EH (cell line): ENCODE measurements at regions not wholly inside any gene's neighbourhood (a gene's known extent, or its start where the extent isn't known, plus 50 kb on each side); places are given as distances from the start of the nearest gene placed in this dataset.
"Not testable (repeated sequence)": the region's sequence is repeated elsewhere in the genome, so short reads cannot be mapped to it uniquely, and the experiment has no call there.

Experiments
- DNase-seq: peaks from one replicate; pipeline ENCODE4 v3.0.0-alpha.2; 2015; ENCODE audit warnings: low read depth

GRCh38 chr2:131738996-131739434, 211.3 kb downstream of the CCDC74A start:
- DNase-seq: not testable (repeated sequence)

GRCh38 chr2:131753640-131754561, 226.2 kb downstream of the CCDC74A start:
- DNase-seq: no peak

DNA sequence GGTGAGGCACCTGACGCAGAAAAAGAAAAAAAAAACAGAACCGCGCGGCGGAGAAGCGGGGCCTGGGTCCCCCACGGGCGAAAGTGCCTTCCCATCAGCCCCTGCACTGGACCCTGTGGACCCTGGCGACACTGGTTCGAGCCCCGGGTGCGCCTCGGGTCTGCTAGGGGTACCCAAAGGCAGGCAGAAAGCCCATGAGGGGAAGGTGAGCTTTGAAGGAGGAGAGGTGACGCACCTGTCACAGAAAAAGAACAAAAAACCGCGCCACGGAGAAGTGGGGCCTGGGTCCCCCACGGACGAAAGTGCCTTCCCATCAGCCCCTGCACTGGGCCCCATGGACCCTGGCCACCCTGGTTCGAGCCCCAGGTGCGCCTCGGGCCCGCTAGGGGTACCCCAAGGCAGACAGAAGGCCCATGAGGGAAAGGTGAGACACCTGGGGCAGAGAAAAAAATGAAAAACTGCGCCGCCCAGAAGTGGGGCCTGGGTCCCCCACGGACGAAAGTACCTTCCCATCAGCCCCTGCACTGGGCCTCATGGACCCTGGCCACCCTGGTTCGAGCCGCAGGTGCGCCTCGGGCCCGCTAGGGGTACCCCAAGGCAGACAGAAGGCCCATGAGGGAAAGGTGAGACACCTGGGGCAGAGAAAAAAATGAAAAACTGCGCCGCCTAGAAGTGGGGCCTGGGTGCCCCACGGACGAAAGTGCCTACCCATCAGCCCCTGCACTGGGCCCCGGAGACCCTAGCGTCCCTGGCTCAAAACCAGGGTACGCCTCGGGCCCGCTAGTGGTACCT, 227.4 kb downstream of the CCDC74A start:
- DNase-seq: no peak

- no peak for DNase-seq
Observed at GRCh38 chr2:131756141-131756907, 228.6 kb downstream of the CCDC74A start.

- not testable (repeated sequence) for DNase-seq
Observed at GRCh38 chr2:131758941-131759340, 231.3 kb downstream of the CCDC74A start.

DNA sequence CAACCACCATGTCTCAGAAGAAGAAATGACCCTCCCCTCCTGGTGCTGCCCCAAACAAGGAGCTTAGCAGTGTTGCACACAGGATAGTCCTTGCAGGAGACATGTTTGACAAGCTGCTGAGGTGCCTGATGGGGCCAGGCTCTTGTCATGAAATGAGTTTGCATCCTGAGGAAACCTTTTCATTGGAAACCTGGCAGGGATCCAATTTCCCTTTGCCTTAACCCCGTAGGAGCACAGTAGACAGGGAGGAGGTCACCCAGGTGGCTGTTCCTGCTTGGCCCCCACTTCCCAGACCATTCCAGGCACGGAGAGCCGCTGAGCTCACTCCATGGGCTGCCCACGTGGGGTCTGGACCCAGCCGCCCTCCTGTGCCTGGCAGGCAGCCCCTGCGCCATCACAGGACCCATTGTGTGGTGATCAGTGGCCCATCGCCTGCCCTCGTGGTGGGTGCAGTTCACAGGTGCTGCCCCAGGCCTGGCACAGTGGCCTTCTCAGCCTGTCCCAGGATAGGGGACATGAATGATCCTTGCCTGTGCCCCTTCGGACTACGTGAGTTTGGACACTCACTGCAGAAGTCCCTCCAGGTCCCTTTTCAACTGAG, 247.4 kb downstream of the CCDC74A start:
- not testable (repeated sequence) for DNase-seq

- DNase-seq: not testable (repeated sequence)
Observed at GRCh38 chr2:131775903-131776506, 248.3 kb downstream of the CCDC74A start.

DNA sequence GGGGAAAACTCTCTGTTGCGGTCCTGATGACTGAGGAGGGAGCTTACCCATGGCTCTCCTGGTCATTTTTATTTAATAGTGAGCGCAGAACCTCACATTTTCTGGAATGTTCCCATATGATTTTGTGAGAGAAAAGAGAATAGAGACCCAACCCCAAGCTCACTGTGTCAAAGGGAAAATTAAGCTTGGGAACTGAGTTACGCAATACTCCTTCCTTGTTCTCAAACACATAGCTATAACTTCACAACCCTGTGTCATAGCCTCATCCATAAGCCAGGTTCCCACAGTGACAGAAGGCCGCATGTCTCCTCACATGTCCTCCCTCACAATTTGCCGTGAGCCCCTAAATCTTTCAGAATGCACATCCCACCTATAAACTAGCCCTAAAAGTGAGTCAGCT, 252.8 kb downstream of the CCDC74A start:
- not testable (repeated sequence) for DNase-seq

GRCh38 chr2:131801210-131801744, 273.6 kb downstream of the CCDC74A start:
- no peak for DNase-seq

DNA sequence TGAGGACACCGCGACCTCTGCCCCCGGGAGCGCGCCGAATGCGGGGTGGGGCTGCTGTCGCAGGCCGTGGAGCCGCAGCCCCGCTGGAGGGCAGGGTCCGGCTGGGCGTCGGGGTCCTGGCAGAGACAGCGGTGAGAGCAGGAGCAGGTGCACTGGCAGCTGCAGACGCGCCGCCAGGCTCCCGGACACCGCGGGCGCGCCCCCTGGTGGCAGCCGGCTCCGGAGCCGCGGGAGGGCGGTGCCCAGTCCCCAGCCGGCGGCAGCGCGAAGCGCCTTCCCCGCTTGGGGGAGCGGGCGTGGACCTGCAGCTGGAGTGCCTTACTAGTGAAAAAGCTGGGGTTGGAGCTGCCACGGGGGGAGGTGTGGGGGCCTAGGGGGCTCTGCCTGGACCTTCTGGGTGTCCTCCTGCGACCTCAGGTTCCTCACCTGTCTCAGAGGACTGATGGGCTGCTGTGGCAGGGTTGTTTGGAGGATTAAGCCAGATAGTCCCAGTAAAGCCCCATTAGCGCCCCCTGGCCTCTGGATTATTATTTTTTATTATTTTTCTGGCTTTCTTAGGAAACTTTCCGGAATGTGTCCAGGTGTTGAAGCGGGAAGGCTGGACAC, 274.2 kb downstream of the CCDC74A start:
- peak; percentile 63 for DNase-seq

DNA sequence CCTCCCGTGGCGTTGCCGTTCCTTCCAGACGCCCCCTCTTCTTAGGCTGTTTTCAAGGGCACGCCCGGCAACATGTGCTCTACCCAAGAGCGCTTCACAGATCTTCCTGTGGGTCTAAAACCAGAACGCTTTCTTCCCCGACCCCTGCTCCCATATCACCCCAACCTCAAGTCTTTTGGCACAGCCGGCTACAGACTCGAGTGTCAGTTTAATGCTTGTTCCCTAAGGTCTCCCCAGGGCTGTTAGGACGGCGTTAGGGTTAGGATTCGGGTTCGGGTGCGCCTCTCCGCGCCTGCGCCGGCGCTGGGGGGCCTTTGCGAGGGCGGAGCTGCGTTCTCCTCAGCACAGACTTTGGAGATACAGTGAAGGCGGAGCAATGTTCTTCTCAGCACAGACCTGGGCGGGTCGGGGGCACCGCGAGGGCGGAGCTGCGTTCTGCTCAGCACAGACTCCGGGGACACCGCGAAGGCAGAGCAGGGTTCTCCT, 274.7 kb downstream of the CCDC74A start:
- peak; percentile 24 for DNase-seq

DNA sequence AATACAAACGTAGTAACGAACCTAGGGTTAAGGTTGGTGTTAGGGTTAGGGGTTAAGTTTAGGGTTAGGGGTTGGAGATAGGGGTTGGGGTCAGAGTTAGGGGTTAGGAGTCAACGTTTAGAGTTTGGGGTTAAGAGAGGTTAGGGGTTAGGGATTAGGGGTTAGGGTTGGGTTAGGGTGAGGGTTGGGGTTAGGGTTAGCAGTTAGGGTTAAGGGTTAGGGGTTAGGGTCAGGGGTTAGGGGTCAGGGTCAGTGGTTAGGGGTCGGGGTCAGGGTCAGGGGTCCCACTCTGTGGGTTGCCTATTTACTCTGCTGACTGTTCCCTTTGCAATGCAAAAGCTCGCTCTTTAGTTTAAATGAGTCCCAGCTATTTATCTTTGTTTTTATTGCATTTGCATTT, 275.5 kb downstream of the CCDC74A start:
- not testable (repeated sequence) for DNase-seq

- DNase-seq: not testable (repeated sequence)
Observed at GRCh38 chr2:131812605-131813004, 284.9 kb downstream of the CCDC74A start.

- not testable (repeated sequence) for DNase-seq
Observed at GRCh38 chr2:131813378-131813777, 285.7 kb downstream of the CCDC74A start.

- not testable (repeated sequence) for DNase-seq
Observed at GRCh38 chr2:131818267-131818973, 290.7 kb downstream of the CCDC74A start.

DNA sequence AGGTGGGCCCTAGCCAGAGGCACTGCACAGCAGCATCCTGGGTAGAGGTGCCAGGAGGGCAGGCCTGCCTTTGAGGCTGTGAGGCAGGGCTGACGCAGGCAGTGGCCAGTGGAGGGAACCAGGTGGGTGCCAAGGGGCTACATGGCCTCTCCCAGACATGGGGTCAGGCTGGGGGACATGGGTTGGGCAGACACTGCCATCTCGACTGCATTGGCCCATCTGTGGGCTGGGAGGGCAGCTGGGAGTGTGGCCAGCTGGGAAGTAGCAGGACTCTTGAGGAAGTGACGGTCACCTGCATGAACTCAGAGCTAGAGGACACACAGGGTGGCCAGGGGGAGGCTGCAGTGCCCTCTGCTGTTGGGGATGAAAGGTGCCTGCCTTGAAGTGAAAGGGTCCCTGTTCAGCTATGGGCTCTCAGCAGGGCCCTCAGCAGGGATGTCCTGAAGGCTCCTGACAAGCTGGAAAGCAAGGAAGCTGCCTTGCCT, 294.6 kb downstream of the CCDC74A start:
- DNase-seq: not testable (repeated sequence)

DNA sequence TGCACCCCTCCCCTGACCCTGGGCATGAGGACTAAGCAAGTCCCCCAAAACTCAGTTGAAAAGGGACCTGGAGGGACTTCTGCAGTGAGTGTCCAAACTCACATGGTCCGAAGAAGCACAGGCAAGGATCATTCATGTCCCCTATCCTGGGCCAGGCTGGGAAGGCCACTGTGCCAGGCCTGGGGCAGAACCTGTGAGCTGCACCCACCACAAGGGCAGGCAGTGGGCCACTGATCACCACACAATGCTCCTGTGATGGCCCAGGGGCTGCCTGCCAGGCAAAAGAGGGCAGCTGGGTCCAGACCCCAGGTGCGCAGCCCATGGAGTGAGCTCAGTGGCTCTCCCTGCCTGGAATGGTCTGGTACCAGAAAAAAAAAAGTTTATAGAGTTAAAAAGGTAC, 295.4 kb downstream of the CCDC74A start:
- not testable (repeated sequence) for DNase-seq

DNA sequence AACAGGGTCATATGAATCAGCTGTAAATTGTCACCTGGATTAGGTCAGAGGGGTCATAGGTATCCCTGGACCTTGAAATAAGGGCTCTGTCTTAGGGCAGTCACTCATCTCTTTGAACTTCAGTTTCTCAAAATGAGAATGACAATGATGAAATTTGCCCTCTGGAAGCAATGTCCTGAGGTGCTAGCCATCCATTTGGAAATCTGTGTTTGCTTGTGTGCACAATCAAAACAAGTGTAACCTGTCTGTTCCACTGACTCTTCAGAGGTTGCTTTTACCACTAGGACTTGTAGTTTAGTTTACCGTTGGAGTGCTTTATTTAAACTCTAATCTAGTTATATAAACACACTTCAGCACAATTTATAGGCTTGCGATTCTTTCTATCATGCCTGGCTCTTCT, 297.3 kb downstream of the CCDC74A start:
- not testable (repeated sequence) for DNase-seq

DNA sequence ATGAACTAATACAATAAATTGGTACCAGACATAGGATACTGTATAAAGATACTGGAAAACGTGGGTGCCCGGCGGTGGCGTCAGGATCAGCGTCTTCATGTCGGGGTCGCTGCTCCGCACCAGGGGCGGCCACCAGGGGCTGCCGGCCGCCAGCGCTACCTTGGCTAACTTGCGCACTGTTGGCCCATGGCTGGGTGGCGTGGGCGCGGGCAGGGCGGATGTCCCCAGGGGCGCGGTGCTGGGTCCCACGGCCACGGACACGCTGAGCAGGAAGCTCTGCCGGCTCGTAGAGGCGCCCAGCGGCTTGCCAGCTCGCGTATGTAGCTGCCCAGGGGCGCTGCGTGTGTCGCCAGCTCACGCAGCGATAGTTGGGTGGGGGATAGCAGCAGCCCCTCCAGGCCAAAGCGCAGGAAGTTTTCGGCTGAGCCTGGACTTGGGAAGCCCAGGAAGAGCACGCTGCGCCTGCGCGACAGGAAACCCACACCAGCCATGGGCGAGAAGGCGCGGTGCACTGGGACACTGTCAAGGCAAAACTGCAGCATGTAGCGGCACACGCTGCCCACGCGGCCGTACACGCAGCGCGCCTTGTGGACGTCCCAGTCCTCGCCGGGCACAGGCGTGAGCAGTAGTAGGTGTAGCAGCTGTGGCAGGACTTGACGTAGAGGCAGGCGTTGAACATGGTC, 299.9 kb downstream of the CCDC74A start:
- DNase-seq: no peak
